HG03520 (cell line): ENCODE measurements at regions not wholly inside any gene's neighbourhood (a gene's known extent, or its start where the extent isn't known, plus 50 kb on each side); places are given as distances from the start of the nearest gene placed in this dataset.
"Not testable (repeated sequence)": the region's sequence is repeated elsewhere in the genome, so short reads cannot be mapped to it uniquely, and the experiment has no call there.

ENCODE experiments used
- ATAC-seq: cut with Tn5 transposase; IDR thresholded peaks from one replicate; pipeline ENCODE4 v1.9.1; 2021; ENCODE audit warnings: mild to moderate bottlenecking, moderate library complexity; ENCODE audit not compliant: unreplicated experiment

GRCh38 chr1:170375082-170375723 lies 156.8 kb upstream of the GORAB start:
- ATAC-seq = no peak

- ATAC-seq = no peak
Measured at GRCh38 chr1:170376801-170377385, 155.1 kb upstream of the GORAB start.

GRCh38 chr1:170377440-170377839 lies 154.5 kb upstream of the GORAB start:
- no peak for ATAC-seq

DNA sequence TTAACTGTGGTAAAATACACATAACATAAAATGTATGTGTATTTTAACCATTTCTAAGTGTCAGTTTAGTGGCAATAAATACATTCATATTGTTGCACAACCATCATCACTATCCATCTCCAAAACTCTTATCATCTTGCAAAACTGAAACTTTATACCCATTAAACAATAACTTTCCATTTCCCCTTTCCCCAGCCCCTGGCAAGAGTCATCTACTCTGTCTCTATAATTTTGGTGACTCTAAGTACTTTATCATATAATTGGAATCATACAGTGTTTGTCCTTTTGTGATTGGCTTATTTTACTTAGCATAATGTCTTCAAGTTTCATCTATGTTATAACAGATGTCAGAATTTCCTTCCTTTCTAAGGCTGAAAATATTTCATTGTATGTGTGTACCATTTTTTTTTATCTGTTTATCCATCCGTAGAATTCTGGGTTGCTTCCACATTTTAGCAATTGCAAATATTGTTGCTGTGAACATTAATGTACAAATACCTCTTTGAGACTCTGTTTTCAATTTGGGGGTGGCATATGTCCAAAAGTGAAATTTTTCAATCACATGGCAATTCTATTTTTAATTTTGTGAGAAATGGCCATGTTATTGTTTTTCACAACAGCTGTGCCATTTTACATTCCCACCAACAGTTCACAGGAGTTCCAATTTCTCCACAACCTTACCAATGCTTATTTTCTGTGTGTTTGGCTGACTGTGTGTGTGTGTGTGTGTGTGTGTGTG lies 153.9 kb upstream of the GORAB start:
- no peak for ATAC-seq

- no peak for ATAC-seq
Measured at GRCh38 chr1:170385750-170386149, 146.2 kb upstream of the GORAB start.

GRCh38 chr1:170388489-170388888 lies 143.5 kb upstream of the GORAB start:
- ATAC-seq = no peak

- ATAC-seq = no peak
Measured at GRCh38 chr1:170395149-170395548, 136.8 kb upstream of the GORAB start.

- no peak for ATAC-seq
Measured at GRCh38 chr1:170397061-170397460, 134.9 kb upstream of the GORAB start.

- no peak for ATAC-seq
Measured at GRCh38 chr1:170402476-170403311, 129.3 kb upstream of the GORAB start.

DNA sequence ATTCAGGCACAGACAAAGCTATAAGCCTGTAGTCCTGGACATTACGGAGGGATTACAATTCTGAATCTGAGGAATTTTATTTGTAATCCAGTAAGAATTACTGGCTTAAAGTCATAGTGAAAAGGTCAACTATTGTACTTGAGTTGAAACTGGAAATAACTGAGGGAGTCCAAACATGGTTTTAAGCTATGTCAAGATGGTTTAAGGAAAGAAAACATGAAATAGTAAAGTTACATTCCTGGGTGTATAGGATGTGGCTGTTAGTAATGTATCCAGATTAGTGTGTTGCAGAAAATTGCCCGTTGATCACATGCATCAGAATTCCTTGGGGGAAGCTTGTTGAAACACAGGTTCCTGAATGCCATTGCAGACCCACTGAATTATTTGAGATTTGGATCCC lies 124.8 kb upstream of the GORAB start:
- ATAC-seq = no peak

GRCh38 chr1:170407581-170407980 lies 124.4 kb upstream of the GORAB start:
- ATAC-seq = no peak

DNA sequence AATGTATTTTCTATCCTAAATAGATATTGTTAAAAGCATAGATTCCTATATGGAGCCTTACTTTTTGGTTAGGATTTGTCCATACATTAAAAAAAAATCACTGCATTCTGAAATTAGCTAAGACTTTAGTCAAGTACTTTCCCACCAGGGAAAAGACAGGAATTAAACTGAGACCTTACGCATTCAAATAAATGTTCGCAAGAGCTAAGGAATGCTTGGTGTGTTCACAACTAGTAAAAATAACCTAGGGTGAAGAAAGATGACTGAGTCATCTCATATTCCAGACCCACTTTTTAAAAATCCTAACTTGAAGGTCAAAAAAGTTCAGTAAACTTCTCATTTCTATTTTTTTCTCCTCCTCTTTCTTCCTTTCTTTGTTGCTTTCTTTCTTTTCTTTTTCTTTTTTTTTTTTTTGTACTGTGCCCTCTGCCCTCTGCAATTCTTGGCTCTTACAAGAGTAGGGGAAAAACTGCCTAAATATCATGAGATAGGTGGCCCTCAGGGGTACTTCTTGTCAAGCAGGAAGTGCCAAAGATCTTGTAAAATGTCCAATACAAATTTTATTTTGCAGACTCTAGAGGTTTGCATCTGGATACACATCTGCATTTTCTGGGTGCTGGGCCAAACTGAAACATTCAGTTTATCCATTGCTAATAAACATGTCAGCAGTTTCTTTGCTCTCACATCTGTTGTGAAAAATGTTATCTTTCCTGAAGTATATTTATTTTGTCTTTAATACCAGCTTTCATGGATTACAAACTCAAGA lies 121.4 kb upstream of the GORAB start:
- ATAC-seq = no peak

DNA sequence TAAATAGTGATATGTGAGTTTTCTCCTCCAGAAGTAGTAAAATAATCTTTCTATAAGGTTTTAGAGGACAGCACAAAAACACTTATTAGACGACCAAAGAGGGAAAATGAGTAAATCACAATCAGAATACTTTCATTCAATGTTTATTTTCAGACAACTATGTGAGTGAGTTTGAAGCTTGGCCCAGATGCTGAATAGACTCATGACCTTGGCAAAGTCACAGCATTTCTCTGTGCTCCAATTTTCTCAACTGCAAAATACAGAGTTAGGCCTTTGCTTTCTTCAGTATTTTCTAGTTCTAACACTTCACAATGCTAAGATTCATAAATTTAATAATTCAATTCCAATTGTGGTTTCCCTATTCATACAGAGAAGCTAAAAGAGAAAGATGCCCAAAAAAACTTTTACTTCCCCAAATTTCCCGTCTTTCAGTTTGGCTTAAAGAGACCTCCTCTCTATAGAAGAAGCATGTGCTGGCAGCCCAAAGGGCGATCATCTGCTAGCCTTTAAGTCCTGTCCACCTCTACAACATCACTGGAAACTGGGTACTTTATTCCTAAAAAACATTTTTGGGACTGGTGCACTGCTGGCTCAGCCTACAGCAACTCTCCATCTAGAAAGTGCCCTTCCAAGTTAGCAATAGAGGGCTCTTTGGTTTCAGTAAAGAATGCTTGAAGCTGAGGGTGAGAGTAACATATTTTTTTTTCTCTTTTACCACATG lies 116.8 kb upstream of the GORAB start:
- no peak for ATAC-seq

GRCh38 chr1:170415710-170416372 lies 116.1 kb upstream of the GORAB start:
- ATAC-seq = no peak

DNA sequence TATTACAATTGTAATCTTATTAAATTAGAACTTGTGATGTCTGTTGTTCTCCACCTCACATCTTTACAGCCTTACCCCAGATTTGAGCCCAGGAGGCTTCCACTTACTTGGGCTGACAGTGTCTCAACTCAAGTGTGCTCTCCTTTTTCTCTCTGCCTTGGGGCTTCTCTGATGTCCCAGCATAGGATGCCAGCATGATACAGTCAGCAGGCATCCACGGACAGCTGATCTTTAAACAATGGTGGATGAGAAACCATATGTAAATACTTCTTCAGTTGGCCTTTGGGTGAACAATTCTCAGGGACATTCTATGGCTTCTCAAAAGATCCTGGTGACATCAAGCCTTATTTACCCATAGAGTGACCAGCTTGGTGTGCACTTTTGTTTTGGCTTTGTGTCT lies 107.6 kb upstream of the GORAB start:
- no peak for ATAC-seq

GRCh38 chr1:170426596-170426995 lies 105.4 kb upstream of the GORAB start:
- ATAC-seq = no peak

GRCh38 chr1:170427002-170427401 lies 105.0 kb upstream of the GORAB start:
- not testable (repeated sequence) for ATAC-seq

DNA sequence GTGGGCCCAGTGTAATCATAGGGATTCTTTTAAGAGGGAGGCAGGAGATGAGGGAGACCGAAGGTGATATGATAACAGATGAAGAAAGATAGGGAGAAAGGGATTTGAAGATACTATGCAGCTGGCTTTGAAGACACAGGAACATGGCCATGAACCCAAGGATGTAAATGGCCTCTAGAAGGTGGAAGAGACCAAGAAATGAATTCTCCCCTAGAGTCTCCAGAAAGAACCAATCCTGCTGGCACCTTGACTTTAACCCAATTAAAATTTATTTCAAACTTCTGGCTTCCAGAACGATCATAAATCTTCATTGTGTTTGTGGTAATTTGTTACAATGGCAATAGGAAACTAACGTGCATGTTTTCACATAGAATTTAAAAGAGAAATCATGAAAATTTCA lies 95.0 kb upstream of the GORAB start:
- ATAC-seq = no peak

DNA sequence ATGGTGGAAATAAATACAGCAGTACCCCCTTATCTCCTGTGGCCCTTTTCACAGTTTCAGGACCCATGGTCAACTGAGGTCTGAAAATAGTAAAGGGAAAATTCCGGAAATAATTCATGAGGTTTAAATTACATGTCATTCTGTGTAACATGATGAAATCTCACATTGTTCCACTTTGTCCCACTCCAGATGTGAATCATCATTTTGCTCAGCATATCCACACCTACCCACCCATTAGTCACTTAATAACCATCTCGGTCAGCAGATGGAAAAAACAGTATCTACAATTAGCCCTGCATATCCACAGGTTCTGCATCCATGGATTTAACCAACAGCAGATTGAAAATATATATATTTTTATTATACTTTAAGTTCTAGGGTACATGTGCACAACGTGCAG lies 86.9 kb upstream of the GORAB start:
- ATAC-seq = no peak
